Gastrocnemius medialis (tissue), 4 donors: ENCODE measurements at regions not wholly inside any gene's neighbourhood (a gene's known extent, or its start where the extent isn't known, plus 50 kb on each side); places are given as distances from the start of the nearest gene placed in this dataset.

ENCODE experiments used
- CTCF ChIP-seq, 5 experiments: fragments of 450-650 bp in 3 of 5; fragments of 200-600 bp in 2 of 5; sonication (generic) in 2 of 5; IDR thresholded peaks in 4 of 5; conservative IDR thresholded peaks in 1 of 5; 1 replicate in 4 of 5; 2 replicates in 1 of 5; pipeline ENCODE4 v1.5.1; 2016 to 2019; ENCODE audit warnings: antibody characterized with exemption in 5 of 5, mild to moderate bottlenecking in 3 of 5, moderate library complexity in 3 of 5
- POLR2A ChIP-seq, 2 donors: fragments of 450-650 bp; IDR thresholded peaks; one replicate each; pipeline ENCODE4 v1.6.1; 2017; ENCODE audit warnings: antibody characterized with exemption in 2 of 2, mild to moderate bottlenecking in 2 of 2, moderate library complexity in 2 of 2

GRCh38 chr2:146048141-146048540 lies 1528.2 kb upstream of the ZEB2 start:
- TF ChIP-seq CTCF (IDR thresholded peaks at IDR 0.05 in 4 of 5, conservative IDR thresholded peaks at IDR 0.05 in 1 of 5) (no peak), POLR2A (IDR thresholded peaks at IDR 0.05) (no peak)
